SU-DHL-6 (cell line): ENCODE measurements at regions not wholly inside any gene's neighbourhood (a gene's known extent, or its start where the extent isn't known, plus 50 kb on each side); places are given as distances from the start of the nearest gene placed in this dataset.

Experiments
- CTCF ChIP-seq: fragments of 200-600 bp; sonication (generic); IDR thresholded peaks from one replicate; pipeline ENCODE4 v1.5.1; 2017; ENCODE audit warnings: antibody characterized with exemption, mild to moderate bottlenecking, low read length, moderate library complexity; ENCODE audit not compliant: insufficient read depth, poor library complexity, severe bottlenecking
- EZH2phosphoT487 ChIP-seq: fragments of 200-600 bp; sonication (generic), shearing (Covaris generic); conservative IDR thresholded peaks from 2 replicates; pipeline ENCODE4 v1.6.1; 2018; ENCODE audit warnings: mild to moderate bottlenecking, antibody characterized with exemption, low read length, moderate library complexity, mixed read lengths

- TF ChIP-seq CTCF (no peak), EZH2phosphoT487 (no peak)
Observed at GRCh38 chr5:145104106-145104505, 731.0 kb downstream of the PRELID2 start.
